HG03354 (cell line): ENCODE measurements at regions not wholly inside any gene's neighbourhood (a gene's known extent, or its start where the extent isn't known, plus 50 kb on each side); places are given as distances from the start of the nearest gene placed in this dataset.
"Not testable (repeated sequence)": the region's sequence is repeated elsewhere in the genome, so short reads cannot be mapped to it uniquely, and the experiment has no call there.

Experiments used
- ATAC-seq: cut with Tn5 transposase; IDR thresholded peaks from one replicate; pipeline ENCODE4 v1.9.1; 2021; ENCODE audit warnings: mild to moderate bottlenecking; ENCODE audit not compliant: unreplicated experiment, poor library complexity, severe bottlenecking

GRCh38 chr6:91926361-91926760, 1339.5 kb upstream of the MAP3K7 start:
- ATAC-seq, result no peak

GRCh38 chr6:91911945-91912344, 1325.1 kb upstream of the MAP3K7 start:
- no peak for ATAC-seq

- no peak for ATAC-seq
Observed at GRCh38 chr6:91904586-91905164, 1317.8 kb upstream of the MAP3K7 start.

GRCh38 chr6:91895599-91896285, 1308.9 kb upstream of the MAP3K7 start:
- ATAC-seq, result no peak

- no peak for ATAC-seq
Observed at GRCh38 chr6:91886183-91886795, 1299.4 kb upstream of the MAP3K7 start.

GRCh38 chr6:91881791-91882190, 1294.9 kb upstream of the MAP3K7 start:
- not testable (repeated sequence) for ATAC-seq

GRCh38 chr6:91879386-91879995, 1292.6 kb upstream of the MAP3K7 start:
- no peak for ATAC-seq

- ATAC-seq, result no peak
Observed at GRCh38 chr6:91877994-91878393, 1291.1 kb upstream of the MAP3K7 start.

GRCh38 chr6:91874971-91875370, 1288.1 kb upstream of the MAP3K7 start:
- ATAC-seq, result no peak

- no peak for ATAC-seq
Observed at GRCh38 chr6:91868539-91869202, 1281.8 kb upstream of the MAP3K7 start.

GRCh38 chr6:91865889-91866288, 1279.0 kb upstream of the MAP3K7 start:
- ATAC-seq, result no peak

GRCh38 chr6:91864911-91865310, 1278.0 kb upstream of the MAP3K7 start:
- no peak for ATAC-seq

- no peak for ATAC-seq
Observed at GRCh38 chr6:91860541-91861335, 1273.9 kb upstream of the MAP3K7 start.

- no peak for ATAC-seq
Observed at GRCh38 chr6:91852252-91852651, 1265.4 kb upstream of the MAP3K7 start.

GRCh38 chr6:91834813-91835212, 1247.9 kb upstream of the MAP3K7 start:
- ATAC-seq, result no peak

GRCh38 chr6:91827151-91827550, 1240.3 kb upstream of the MAP3K7 start:
- ATAC-seq, result no peak

- ATAC-seq, result no peak
Observed at GRCh38 chr6:91826128-91826527, 1239.3 kb upstream of the MAP3K7 start.

- no peak for ATAC-seq
Observed at GRCh38 chr6:91824331-91824730, 1237.5 kb upstream of the MAP3K7 start.

GRCh38 chr6:91822581-91822980, 1235.7 kb upstream of the MAP3K7 start:
- ATAC-seq, result no peak

GRCh38 chr6:91816335-91816734, 1229.5 kb upstream of the MAP3K7 start:
- ATAC-seq, result no peak
